HepG2 (cell line): ENCODE measurements at regions not wholly inside any gene's neighbourhood (a gene's known extent, or its start where the extent isn't known, plus 50 kb on each side); places are given as distances from the start of the nearest gene placed in this dataset.

ENCODE experiments used
- ATAC-seq: fragments of 200-7000 bp; cut with Tn5 transposase; 3 replicates; pipeline ENCODE4 v1.9.1; 2020; ENCODE audit warnings: mild to moderate bottlenecking, moderate library complexity
- BruUV-seq: library from RNA; stranded (reverse); fragments of 400-500 nt; replicated peaks from 2 replicates; lab custom pipeline; 2021; lab: Mats Ljungman, UMichigan
- CTCF ChIA-PET: fragments of 300-600 bp; formaldehyde crosslinking; extraction: SDS; loops from one replicate; lab custom pipeline; 2021; ENCODE audit warnings: low total read pairs, inconsistent platforms, low intra/inter-chr PET ratio; lab: Yijun Ruan, JAX
- POLR2A ChIA-PET: fragments of 350-600 bp; sonication (Branson Sonifier 250); formaldehyde crosslinking; loops from one replicate; lab custom pipeline; 2020; ENCODE audit warnings: antibody characterized with exemption, inconsistent platforms; lab: Yijun Ruan, JAX
- DNase-seq: peaks from one replicate; pipeline ENCODE4 v3.0.0-alpha.2; 2015; ENCODE audit warnings: low spot score
- FAIRE-seq: peaks from 3 replicates; lab custom pipeline; 2011; peaks lifted over from hg19 to GRCh38; lab: Jason Lieb, UNC
- H2AFZ ChIP-seq: one replicate; pipeline ENCODE4 v1.6.1; 2011; ENCODE audit warnings: low read length, inconsistent platforms
- H3K27ac ChIP-seq: fragments of 300-600 bp; 3 replicates; pipeline ENCODE4 v1.8.0; 2011; ENCODE audit warnings: mixed run types, mild to moderate bottlenecking, mixed read lengths, low read length, inconsistent platforms; ENCODE audit not compliant: insufficient read depth; ENCODE audit errors: extremely low read length
- H3K27me3 ChIP-seq, 2 experiments: fragments of 200-600 bp in 1 of 2; 2 replicates in 1 of 2; 3 replicates in 1 of 2; pipeline versions ENCODE4 v1.6.0 to v1.8.0; 2011; ENCODE audit warnings: low read length in 2 of 2, mild to moderate bottlenecking in 2 of 2, moderate library complexity in 2 of 2, inconsistent platforms in 1 of 2; ENCODE audit not compliant: insufficient read depth in 2 of 2, control insufficient read depth in 1 of 2
- H3K36me3 ChIP-seq, 2 experiments: fragments of 200-600 bp in 1 of 2; replicated peaks in 1 of 2; 2 replicates in 1 of 2; 3 replicates in 1 of 2; pipeline versions ENCODE4 v1.5.1 to v1.8.0; 2011; ENCODE audit warnings: low read length in 2 of 2, inconsistent platforms in 1 of 2; ENCODE audit not compliant: insufficient read depth in 2 of 2, control insufficient read depth in 1 of 2
- H3K4me1 ChIP-seq: 2 replicates; pipeline ENCODE4 v1.5.1; 2012; ENCODE audit warnings: low read length, inconsistent platforms; ENCODE audit not compliant: insufficient read depth
- H3K4me2 ChIP-seq: 2 replicates; pipeline ENCODE4 v1.6.0; 2011; ENCODE audit warnings: low read depth, low read length, inconsistent platforms
- H3K4me3 ChIP-seq, 3 experiments: fragments of 200-600 bp in 1 of 3; sonication (generic), shearing (Covaris generic) in 1 of 3; replicated peaks in 1 of 3; 2 replicates each; pipeline ENCODE4 v1.5.1; 2011 to 2016; ENCODE audit warnings: low read length in 3 of 3, inconsistent platforms in 2 of 3, low read depth in 2 of 3, mild to moderate bottlenecking in 2 of 3, control low read depth in 1 of 3, mixed read lengths in 1 of 3; ENCODE audit not compliant: insufficient read depth in 1 of 3
- H3K79me2 ChIP-seq: one replicate; pipeline ENCODE4 v1.6.1; 2011; ENCODE audit warnings: low read length, inconsistent platforms; ENCODE audit not compliant: insufficient read depth
- H3K9ac ChIP-seq: 2 replicates; pipeline ENCODE4 v1.6.0; 2011; ENCODE audit warnings: mild to moderate bottlenecking, low read depth, low read length, inconsistent platforms; ENCODE audit not compliant: insufficient read depth
- H3K9me3 ChIP-seq: 2 replicates; pipeline ENCODE4 v1.5.1; 2012; ENCODE audit warnings: mild to moderate bottlenecking, low read length
- H4K20me1 ChIP-seq: 2 replicates; pipeline ENCODE4 v1.6.0; 2011; ENCODE audit warnings: inconsistent platforms, mild to moderate bottlenecking, low read length, moderate library complexity; ENCODE audit not compliant: insufficient read depth
- FOXJ3 ChIP-seq: sonication (generic); formaldehyde crosslinking; IDR thresholded peaks from 2 replicates; pipeline ENCODE4 v1.4.0; 2020; ENCODE audit warnings: missing genetic modification reagents, mild to moderate bottlenecking, borderline replicate concordance
- TFDP2 ChIP-seq: sonication (generic); formaldehyde crosslinking; IDR thresholded peaks from 2 replicates; pipeline ENCODE4 v1.4.0; 2020; ENCODE audit warnings: missing genetic modification reagents
- ZNF12 ChIP-seq: sonication (generic); formaldehyde crosslinking; IDR thresholded peaks from 2 replicates; pipeline ENCODE4 v1.5.0; 2020; ENCODE audit warnings: missing genetic modification reagents
- ZNF224 ChIP-seq: sonication (generic); formaldehyde crosslinking; IDR thresholded peaks from 2 replicates; pipeline ENCODE4 v1.5.0; 2020; ENCODE audit warnings: mild to moderate bottlenecking, missing genetic modification reagents
- WGBS: methylation state at CpG from one replicate; pipeline ENCODE4 v1.1.6; 2017; ENCODE audit warnings: low lambda C conversion rate; 5-methylcytosine and 5-hydroxymethylcytosine counted together
- in situ Hi-C: cut with HindIII; loops from 2 replicates; pipeline ENCODE4 v1.10.0; 2017; ENCODE audit warnings: low pct_unique_long_range_greater_than_20kb; ENCODE audit not compliant: extremely low pct_ligation_motif_present
- intact Hi-C: fragments of 100-400 bp; cut with micrococcal nuclease; formaldehyde crosslinking; loops from one replicate; pipeline ENCODE4 v1.10.0; 2022; ENCODE audit not compliant: unreplicated experiment

- no peak for FAIRE-seq
- Histone ChIP-seq H3K4me2 (no peak overlapping the region), H4K20me1 (no peaks in the 10 kb centered on the region), H3K36me3 (no peaks in the 10 kb centered on the region), H3K79me2 (no peaks in the 10 kb centered on the region), H3K4me3 (no peak overlapping the region), H3K9me3 (peaks cover 48% of the 10 kb centered on the region), H2AFZ (no peak overlapping the region), H3K9ac (no peak overlapping the region), H3K27ac (no peak overlapping the region), H3K27me3 (no peaks in the 10 kb centered on the region), H3K4me1 (no peaks in the 10 kb centered on the region)
- in situ Hi-C loops, result no loop called here
- intact Hi-C loops, result no loop called here
- POLR2A ChIA-PET, result no interaction called here
- CTCF ChIA-PET, result no interaction called here
- no peak for DNase-seq
- 3% methylated on average over 2 of the region's 2 CpGs for WGBS
- ATAC-seq, result no peak
- BruUV-seq, result no TSS peak
- TF ChIP-seq ZNF224 (CRISPR knock-in tag) (no peak), ZNF12 (no peak)
Observed at GRCh38 chr14:83253870-83254269, 1720.2 kb upstream of the SEL1L start.

- H3K27me3 ChIP-seq, result no peaks in the 10 kb centered on the region
- H3K4me2 ChIP-seq, result no peak overlapping the region
- H3K79me2 ChIP-seq, result no peaks in the 10 kb centered on the region
- ChIA-PET POLR2A (no interaction called here), CTCF (no interaction called here)
- FAIRE-seq (no peak), ATAC-seq (no peak), DNase-seq (no peak)
- no peaks in the 10 kb centered on the region for H4K20me1 ChIP-seq
- no peak overlapping the region for H3K27ac ChIP-seq
- peaks cover 39% of the 10 kb centered on the region; the same call in 1 of the 2 replicates for H3K9me3 ChIP-seq
- no peaks in the 10 kb centered on the region for H3K4me1 ChIP-seq
- TF ChIP-seq TFDP2 (CRISPR knock-in tag) (no peak), FOXJ3 (CRISPR knock-in tag) (no peak)
- H3K4me3 ChIP-seq, result no peak overlapping the region
- BruUV-seq, result no TSS peak
- in situ Hi-C loops (no loop called here), intact Hi-C loops (no loop called here)
- no peak overlapping the region for H3K9ac ChIP-seq
- no peak overlapping the region for H2AFZ ChIP-seq
- H3K36me3 ChIP-seq, result no peaks in the 10 kb centered on the region
- WGBS, result 3% methylated on average over 2 of the region's 2 CpGs
Observed at GRCh38 chr14:83255015-83255726, 1721.5 kb upstream of the SEL1L start.
